Ishikawa (cell line): ENCODE measurements at regions not wholly inside any gene's neighbourhood (a gene's known extent, or its start where the extent isn't known, plus 50 kb on each side); places are given as distances from the start of the nearest gene placed in this dataset.

Source experiments
- CEBPB ChIP-seq: IDR thresholded peaks from 2 replicates; pipeline ENCODE4 v1.6.1; 2012
- CREB1 ChIP-seq: IDR thresholded peaks from 2 replicates; pipeline ENCODE4 v1.6.1; 2012; ENCODE audit warnings: low read depth
- EGR1 ChIP-seq: IDR thresholded peaks from 2 replicates; pipeline ENCODE4 v1.6.1; 2012
- EP300 ChIP-seq: IDR thresholded peaks from 2 replicates; pipeline ENCODE4 v1.6.1; 2012; ENCODE audit warnings: borderline replicate concordance
- FOXM1 ChIP-seq: IDR thresholded peaks from 2 replicates; pipeline ENCODE4 v1.6.1; 2012; ENCODE audit warnings: low read depth, borderline replicate concordance
- NFIC ChIP-seq: IDR thresholded peaks from 2 replicates; pipeline ENCODE4 v1.6.1; 2012
- RAD21 ChIP-seq: IDR thresholded peaks from 2 replicates; pipeline ENCODE4 v1.6.1; 2012; ENCODE audit warnings: low read depth
- REST ChIP-seq: IDR thresholded peaks from 2 replicates; pipeline ENCODE4 v1.6.1; 2012; ENCODE audit warnings: low read depth, mild to moderate bottlenecking
- TAF1 ChIP-seq: IDR thresholded peaks from 2 replicates; pipeline ENCODE4 v1.6.1; 2012; ENCODE audit warnings: low read depth, mild to moderate bottlenecking
- TCF12 ChIP-seq: IDR thresholded peaks from 2 replicates; pipeline ENCODE4 v1.6.1; 2012; ENCODE audit warnings: low read depth
- YY1 ChIP-seq: IDR thresholded peaks from 2 replicates; pipeline ENCODE4 v1.6.1; 2012; ENCODE audit warnings: low read depth
- ZBTB7A ChIP-seq: IDR thresholded peaks from 2 replicates; pipeline ENCODE4 v1.6.1; 2012; ENCODE audit warnings: low read depth
- TF ChIP-seq, protein P1 (sequence below): IDR thresholded peaks from 2 replicates; pipeline ENCODE4 v1.6.1; 2012

GRCh38 chr4:160180211-160180610 lies 1077.3 kb downstream of the RAPGEF2 start:
- TF ChIP-seq NFIC (no peak), ZBTB7A (no peak), RAD21 (no peak), EP300 (no peak), FOXM1 (no peak), TAF1 (no peak), CREB1 (no peak), TCF12 (no peak), REST (no peak), CEBPB (no peak), YY1 (no peak), EGR1 (no peak)
- TF ChIP-seq, protein P1, sequence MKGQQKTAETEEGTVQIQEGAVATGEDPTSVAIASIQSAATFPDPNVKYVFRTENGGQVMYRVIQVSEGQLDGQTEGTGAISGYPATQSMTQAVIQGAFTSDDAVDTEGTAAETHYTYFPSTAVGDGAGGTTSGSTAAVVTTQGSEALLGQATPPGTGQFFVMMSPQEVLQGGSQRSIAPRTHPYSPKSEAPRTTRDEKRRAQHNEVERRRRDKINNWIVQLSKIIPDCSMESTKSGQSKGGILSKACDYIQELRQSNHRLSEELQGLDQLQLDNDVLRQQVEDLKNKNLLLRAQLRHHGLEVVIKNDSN = no peak
